ENCODE measurements at regions not wholly inside any gene's neighbourhood (a gene's known extent, or its start where the extent isn't known, plus 50 kb on each side); places are given as distances from the start of the nearest gene placed in this dataset.

DNA sequence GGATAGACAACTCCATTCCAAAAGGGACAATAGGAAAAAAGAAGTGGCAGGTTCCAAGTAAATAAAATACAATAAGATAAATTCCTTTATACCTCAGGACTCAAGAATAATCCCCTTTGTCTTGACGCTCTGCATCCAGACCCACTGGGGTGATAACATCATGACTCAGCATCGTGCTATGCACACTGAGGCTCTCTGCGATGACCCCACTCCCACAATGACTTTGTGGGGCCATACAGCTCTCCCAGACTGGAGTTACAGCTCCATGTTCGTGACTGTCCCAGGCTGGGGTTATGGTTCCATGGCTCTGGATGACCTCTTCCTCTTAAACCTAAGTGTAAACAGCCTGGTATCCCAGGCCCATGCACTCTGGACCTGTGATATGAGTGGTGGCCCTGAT lies 254.5 kb upstream of the ADGRL3 start:
- no peak for DNase-seq (ENCODE audit: extremely low spot score, unreplicated experiment)
- TF ChIP-seq, protein P1, sequence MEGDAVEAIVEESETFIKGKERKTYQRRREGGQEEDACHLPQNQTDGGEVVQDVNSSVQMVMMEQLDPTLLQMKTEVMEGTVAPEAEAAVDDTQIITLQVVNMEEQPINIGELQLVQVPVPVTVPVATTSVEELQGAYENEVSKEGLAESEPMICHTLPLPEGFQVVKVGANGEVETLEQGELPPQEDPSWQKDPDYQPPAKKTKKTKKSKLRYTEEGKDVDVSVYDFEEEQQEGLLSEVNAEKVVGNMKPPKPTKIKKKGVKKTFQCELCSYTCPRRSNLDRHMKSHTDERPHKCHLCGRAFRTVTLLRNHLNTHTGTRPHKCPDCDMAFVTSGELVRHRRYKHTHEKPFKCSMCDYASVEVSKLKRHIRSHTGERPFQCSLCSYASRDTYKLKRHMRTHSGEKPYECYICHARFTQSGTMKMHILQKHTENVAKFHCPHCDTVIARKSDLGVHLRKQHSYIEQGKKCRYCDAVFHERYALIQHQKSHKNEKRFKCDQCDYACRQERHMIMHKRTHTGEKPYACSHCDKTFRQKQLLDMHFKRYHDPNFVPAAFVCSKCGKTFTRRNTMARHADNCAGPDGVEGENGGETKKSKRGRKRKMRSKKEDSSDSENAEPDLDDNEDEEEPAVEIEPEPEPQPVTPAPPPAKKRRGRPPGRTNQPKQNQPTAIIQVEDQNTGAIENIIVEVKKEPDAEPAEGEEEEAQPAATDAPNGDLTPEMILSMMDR (IDR thresholded peaks at IDR 0.05): no peak
- Mint-ChIP-seq H3K4me3 (ENCODE audit: unreplicated experiment) (no peak overlapping the region), H3K27ac (ENCODE audit: unreplicated experiment) (no peak overlapping the region), H3K9me3 (ENCODE audit: unreplicated experiment) (peaks cover 9% of the 10 kb centered on the region), H3K36me3 (ENCODE audit: unreplicated experiment) (peaks cover 4% of the 10 kb centered on the region), H3K4me1 (ENCODE audit: unreplicated experiment) (peaks cover 22% of the 10 kb centered on the region), H3K27me3 (ENCODE audit: unreplicated experiment) (no peaks in the 10 kb centered on the region)

DNA sequence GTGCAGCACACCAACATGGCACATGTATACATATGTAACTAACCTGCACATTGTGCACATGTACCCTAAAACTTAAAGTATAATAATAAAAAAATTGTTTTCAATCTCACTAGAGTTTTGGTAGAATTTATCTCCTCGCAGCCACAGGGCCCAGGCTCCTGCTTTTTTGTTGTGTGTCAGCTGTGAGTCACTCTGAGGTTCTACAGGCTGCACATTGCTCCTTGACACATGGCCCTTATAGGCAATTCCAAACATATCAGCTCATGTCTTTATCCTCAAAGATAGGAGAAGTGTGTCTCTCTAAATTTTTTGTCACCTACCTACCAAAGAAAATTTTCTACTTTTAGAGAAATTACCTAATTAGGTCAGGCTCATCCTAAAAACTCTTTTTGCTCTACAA lies 252.1 kb upstream of the ADGRL3 start:
- no peak overlapping the region for H3K27ac Mint-ChIP-seq (ENCODE audit: unreplicated experiment)
- H3K36me3 Mint-ChIP-seq (ENCODE audit: unreplicated experiment): peaks cover 4% of the 10 kb centered on the region
- DNase-seq (ENCODE audit: extremely low spot score, unreplicated experiment): no peak
- H3K4me3 Mint-ChIP-seq (ENCODE audit: unreplicated experiment): no peak overlapping the region
- TF ChIP-seq, protein P1 (IDR thresholded peaks at IDR 0.05): no peak
- H3K27me3 Mint-ChIP-seq (ENCODE audit: unreplicated experiment): no peaks in the 10 kb centered on the region
- H3K9me3 Mint-ChIP-seq (ENCODE audit: unreplicated experiment): peaks cover 9% of the 10 kb centered on the region
- peaks cover 32% of the 10 kb centered on the region for H3K4me1 Mint-ChIP-seq (ENCODE audit: unreplicated experiment)

DNA sequence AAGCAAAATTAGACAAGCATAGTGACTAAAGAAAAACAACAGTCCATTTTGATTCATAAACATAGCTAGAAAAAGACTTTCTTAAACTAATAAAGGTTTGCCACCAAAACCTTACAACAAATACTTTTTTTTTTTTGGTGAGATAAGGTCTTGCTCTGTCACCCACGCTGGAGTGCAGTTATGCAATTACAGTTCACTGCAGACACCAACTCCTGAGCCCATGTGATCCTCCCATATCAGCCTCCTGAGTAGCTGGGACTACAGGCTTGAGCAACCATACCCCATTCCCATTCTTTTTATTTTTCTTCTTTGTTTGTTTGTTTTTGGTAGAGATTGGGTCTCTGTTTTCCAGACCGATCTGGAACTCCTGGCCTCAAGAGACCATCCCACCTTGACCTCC lies 247.2 kb upstream of the ADGRL3 start:
- no peaks in the 10 kb centered on the region for H3K36me3 Mint-ChIP-seq (ENCODE audit: unreplicated experiment)
- no peak for DNase-seq (ENCODE audit: extremely low spot score, unreplicated experiment)
- peaks cover 47% of the 10 kb centered on the region for H3K4me1 Mint-ChIP-seq (ENCODE audit: unreplicated experiment)
- H3K4me3 Mint-ChIP-seq (ENCODE audit: unreplicated experiment): no peak overlapping the region
- H3K27ac Mint-ChIP-seq (ENCODE audit: unreplicated experiment): no peak overlapping the region
- TF ChIP-seq, protein P1 (IDR thresholded peaks at IDR 0.05): no peak
- no peaks in the 10 kb centered on the region for H3K27me3 Mint-ChIP-seq (ENCODE audit: unreplicated experiment)
- H3K9me3 Mint-ChIP-seq (ENCODE audit: unreplicated experiment): peaks cover 3% of the 10 kb centered on the region

DNA sequence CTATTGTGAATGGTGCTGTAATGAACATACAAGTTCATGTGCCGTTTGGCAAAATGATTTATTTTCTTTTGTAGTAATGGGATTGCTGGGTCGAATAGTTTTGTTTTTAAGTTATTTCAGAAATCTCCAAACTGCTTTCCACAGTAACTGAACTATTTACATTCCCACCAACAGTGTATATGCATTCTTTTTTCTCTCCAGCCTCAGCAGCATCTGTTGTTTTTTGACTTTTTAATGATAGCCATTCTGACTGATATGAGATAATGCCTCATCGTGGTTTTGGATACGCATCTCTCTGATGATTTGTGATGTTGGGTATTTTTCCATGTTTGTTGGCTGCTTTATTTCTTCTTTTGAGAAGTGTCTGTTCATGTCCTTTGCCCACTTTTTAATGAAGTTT lies 246.3 kb upstream of the ADGRL3 start:
- H3K36me3 Mint-ChIP-seq (ENCODE audit: unreplicated experiment): no peaks in the 10 kb centered on the region
- peaks cover 39% of the 10 kb centered on the region for H3K4me1 Mint-ChIP-seq (ENCODE audit: unreplicated experiment)
- peak overlapping the region; percentile 11 for H3K4me3 Mint-ChIP-seq (ENCODE audit: unreplicated experiment)
- no peaks in the 10 kb centered on the region for H3K27me3 Mint-ChIP-seq (ENCODE audit: unreplicated experiment)
- peak overlapping the region; percentile 54 for H3K27ac Mint-ChIP-seq (ENCODE audit: unreplicated experiment)
- DNase-seq (ENCODE audit: extremely low spot score, unreplicated experiment): no peak
- TF ChIP-seq, protein P1 (IDR thresholded peaks at IDR 0.05): no peak
- H3K9me3 Mint-ChIP-seq (ENCODE audit: unreplicated experiment): peaks cover 3% of the 10 kb centered on the region

GRCh38 chr4:60962286-60962685 lies 237.8 kb upstream of the ADGRL3 start:
- peaks cover 18% of the 10 kb centered on the region for H3K4me1 Mint-ChIP-seq (ENCODE audit: unreplicated experiment)
- TF ChIP-seq, protein P1 (IDR thresholded peaks at IDR 0.05): no peak
- no peak for DNase-seq (ENCODE audit: extremely low spot score, unreplicated experiment)

More at GRCh38 chr4:60962286-60962685, 237.8 kb upstream of the ADGRL3 start:
- Mint-ChIP-seq H3K9me3 (ENCODE audit: unreplicated experiment) (peaks cover 3% of the 10 kb centered on the region), H3K4me3 (ENCODE audit: unreplicated experiment) (no peak overlapping the region), H3K36me3 (ENCODE audit: unreplicated experiment) (no peaks in the 10 kb centered on the region), H3K27ac (ENCODE audit: unreplicated experiment) (no peak overlapping the region), H3K27me3 (ENCODE audit: unreplicated experiment) (no peaks in the 10 kb centered on the region)
